Ishikawa (cell line): ENCODE measurements at regions not wholly inside any gene's neighbourhood (a gene's known extent, or its start where the extent isn't known, plus 50 kb on each side); places are given as distances from the start of the nearest gene placed in this dataset.

ENCODE experiments used
- CEBPB ChIP-seq: IDR thresholded peaks from 2 replicates; pipeline ENCODE4 v1.6.1; 2012
- CREB1 ChIP-seq: IDR thresholded peaks from 2 replicates; pipeline ENCODE4 v1.6.1; 2012; ENCODE audit warnings: low read depth
- EGR1 ChIP-seq: IDR thresholded peaks from 2 replicates; pipeline ENCODE4 v1.6.1; 2012
- EP300 ChIP-seq: IDR thresholded peaks from 2 replicates; pipeline ENCODE4 v1.6.1; 2012; ENCODE audit warnings: borderline replicate concordance
- FOXM1 ChIP-seq: IDR thresholded peaks from 2 replicates; pipeline ENCODE4 v1.6.1; 2012; ENCODE audit warnings: low read depth, borderline replicate concordance
- NFIC ChIP-seq: IDR thresholded peaks from 2 replicates; pipeline ENCODE4 v1.6.1; 2012
- RAD21 ChIP-seq: IDR thresholded peaks from 2 replicates; pipeline ENCODE4 v1.6.1; 2012; ENCODE audit warnings: low read depth
- TAF1 ChIP-seq: IDR thresholded peaks from 2 replicates; pipeline ENCODE4 v1.6.1; 2012; ENCODE audit warnings: low read depth, mild to moderate bottlenecking
- TEAD4 ChIP-seq: IDR thresholded peaks from 2 replicates; pipeline ENCODE4 v1.6.1; 2012
- YY1 ChIP-seq: IDR thresholded peaks from 2 replicates; pipeline ENCODE4 v1.6.1; 2012; ENCODE audit warnings: low read depth
- TF ChIP-seq, protein P1 (sequence below): IDR thresholded peaks from 2 replicates; pipeline ENCODE4 v1.6.1; 2012; ENCODE audit warnings: low read depth, mild to moderate bottlenecking
- TF ChIP-seq, protein P2 (sequence below): IDR thresholded peaks from 2 replicates; pipeline ENCODE4 v1.6.1; 2012

DNA sequence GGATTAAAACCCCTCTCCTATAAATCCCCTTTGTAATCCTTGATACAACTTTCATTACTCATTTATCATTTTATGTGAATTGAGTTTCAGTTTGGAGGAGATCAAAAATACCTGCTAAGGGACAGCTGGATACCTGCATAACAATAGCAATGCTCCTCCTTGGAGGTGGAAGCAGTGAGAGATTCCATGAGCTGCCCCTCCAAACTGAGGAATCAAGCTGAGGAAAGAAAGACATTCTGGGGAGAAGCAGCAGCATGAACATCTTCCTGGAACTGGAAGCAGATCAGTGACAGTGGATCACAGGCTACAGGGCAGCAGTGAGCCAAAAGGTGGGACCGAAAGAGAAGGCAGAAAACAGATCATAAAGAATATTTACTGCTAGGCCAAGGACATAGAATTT lies 199.8 kb upstream of the CNKSR2 start:
- TF ChIP-seq TAF1 (no peak), EP300 (no peak), TEAD4 (no peak), CEBPB (no peak), YY1 (no peak), NFIC (no peak), RAD21 (no peak), FOXM1 (no peak), CREB1 (no peak), EGR1 (no peak)
- TF ChIP-seq, protein P1, sequence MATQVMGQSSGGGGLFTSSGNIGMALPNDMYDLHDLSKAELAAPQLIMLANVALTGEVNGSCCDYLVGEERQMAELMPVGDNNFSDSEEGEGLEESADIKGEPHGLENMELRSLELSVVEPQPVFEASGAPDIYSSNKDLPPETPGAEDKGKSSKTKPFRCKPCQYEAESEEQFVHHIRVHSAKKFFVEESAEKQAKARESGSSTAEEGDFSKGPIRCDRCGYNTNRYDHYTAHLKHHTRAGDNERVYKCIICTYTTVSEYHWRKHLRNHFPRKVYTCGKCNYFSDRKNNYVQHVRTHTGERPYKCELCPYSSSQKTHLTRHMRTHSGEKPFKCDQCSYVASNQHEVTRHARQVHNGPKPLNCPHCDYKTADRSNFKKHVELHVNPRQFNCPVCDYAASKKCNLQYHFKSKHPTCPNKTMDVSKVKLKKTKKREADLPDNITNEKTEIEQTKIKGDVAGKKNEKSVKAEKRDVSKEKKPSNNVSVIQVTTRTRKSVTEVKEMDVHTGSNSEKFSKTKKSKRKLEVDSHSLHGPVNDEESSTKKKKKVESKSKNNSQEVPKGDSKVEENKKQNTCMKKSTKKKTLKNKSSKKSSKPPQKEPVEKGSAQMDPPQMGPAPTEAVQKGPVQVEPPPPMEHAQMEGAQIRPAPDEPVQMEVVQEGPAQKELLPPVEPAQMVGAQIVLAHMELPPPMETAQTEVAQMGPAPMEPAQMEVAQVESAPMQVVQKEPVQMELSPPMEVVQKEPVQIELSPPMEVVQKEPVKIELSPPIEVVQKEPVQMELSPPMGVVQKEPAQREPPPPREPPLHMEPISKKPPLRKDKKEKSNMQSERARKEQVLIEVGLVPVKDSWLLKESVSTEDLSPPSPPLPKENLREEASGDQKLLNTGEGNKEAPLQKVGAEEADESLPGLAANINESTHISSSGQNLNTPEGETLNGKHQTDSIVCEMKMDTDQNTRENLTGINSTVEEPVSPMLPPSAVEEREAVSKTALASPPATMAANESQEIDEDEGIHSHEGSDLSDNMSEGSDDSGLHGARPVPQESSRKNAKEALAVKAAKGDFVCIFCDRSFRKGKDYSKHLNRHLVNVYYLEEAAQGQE = no peak
- TF ChIP-seq, protein P2, sequence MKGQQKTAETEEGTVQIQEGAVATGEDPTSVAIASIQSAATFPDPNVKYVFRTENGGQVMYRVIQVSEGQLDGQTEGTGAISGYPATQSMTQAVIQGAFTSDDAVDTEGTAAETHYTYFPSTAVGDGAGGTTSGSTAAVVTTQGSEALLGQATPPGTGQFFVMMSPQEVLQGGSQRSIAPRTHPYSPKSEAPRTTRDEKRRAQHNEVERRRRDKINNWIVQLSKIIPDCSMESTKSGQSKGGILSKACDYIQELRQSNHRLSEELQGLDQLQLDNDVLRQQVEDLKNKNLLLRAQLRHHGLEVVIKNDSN = no peak
